ENCODE measurements at regions not wholly inside any gene's neighbourhood (a gene's known extent, or its start where the extent isn't known, plus 50 kb on each side); places are given as distances from the start of the nearest gene placed in this dataset.

DNA sequence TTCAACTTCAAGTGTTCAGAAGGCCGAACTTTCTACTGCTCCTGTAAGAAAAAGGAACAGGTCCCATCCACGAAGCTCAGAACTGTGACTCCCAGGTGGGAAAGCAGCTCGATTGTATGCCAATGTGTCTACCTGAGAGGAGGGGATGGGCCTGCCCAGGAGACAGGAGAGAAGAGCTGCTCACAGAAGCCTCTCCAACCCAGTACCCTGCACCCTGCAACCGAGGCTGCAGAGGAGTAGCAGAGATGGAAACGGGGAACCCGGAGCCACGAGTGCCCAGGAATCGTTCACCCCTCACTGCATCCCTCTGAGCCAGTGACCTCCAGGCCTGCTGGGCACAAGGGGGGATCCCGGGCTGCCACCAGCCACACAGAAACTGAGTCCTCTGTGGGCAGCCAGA is 86.5 kb upstream of the PRR23E start:
- Histone ChIP-seq H3K4me3 (no peak overlapping the region), H3K27me3 (no peaks in the 10 kb centered on the region), H3K9me3 (peaks cover under 1% of the 10 kb centered on the region; the same call in 1 of the 2 replicates), H3K36me3 (no peaks in the 10 kb centered on the region)
- DNase-seq, result no peak

DNA sequence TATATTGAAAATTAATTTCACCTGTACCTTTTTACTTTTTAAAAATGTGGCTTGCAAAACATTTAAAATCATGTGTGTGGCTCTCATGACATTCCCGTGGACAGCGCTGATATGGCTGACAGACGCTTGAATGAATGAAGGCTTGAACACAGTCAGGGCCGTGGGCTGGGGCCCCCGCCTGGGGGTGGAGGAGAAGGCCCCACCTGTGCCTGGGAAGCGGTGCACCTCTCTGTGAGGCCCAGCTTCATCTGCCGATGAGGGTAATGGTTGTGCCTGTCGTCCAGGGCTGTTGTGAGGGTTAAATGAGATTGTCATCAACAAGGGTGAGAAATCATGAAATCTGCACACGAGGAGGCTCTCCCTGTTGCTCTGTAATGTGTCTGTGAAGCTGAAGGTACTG is 85.9 kb upstream of the PRR23E start:
- Histone ChIP-seq H3K4me3 (no peak overlapping the region), H3K27me3 (no peaks in the 10 kb centered on the region)

DNA sequence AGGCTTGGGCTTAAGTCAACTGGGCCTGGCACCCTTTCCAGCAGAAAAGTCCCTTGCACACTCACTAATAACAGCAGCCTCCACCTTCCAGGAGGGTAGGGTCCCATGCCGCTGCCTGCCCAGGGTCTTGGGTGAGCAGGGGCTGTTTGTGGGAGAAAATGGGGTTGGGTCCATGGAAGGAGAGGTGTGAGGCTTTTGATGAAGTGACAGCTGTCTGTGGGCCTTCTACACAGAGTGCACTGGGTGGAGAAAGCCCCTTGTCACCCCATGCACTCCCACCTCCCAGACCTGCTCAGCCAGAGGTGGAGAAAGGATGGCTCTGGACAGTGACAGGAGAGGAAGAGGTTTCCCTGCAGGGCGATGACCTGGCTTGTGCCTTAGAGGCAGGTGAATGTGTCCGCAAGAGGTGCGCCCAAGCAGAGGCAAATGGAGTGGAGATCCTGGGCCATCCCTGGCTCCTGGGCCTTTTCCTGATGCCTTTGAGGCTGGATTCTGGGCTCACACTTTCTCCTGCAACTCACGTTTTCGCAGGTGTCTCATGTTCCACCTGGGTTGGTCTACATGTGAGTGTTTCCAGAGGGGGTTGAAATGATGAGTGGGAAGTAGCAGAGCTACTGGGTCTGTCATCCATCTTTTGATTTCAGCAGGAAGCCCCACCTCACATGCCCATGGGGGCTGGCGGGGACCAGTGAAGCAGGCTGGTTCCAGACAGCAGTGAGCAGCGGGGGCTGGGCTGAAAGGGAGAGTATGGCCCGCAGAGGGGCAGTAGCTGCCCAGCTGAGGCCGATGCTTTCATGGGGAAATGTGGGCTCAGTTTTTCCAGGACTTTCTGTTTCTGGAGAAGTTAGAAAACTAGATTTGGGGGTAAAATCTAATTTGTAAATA is 85.2 kb upstream of the PRR23E start:
- H3K27me3 ChIP-seq, result no peaks in the 10 kb centered on the region
- peaks cover 12% of the 10 kb centered on the region for H3K9me3 ChIP-seq
- no peak for DNase-seq
- no peaks in the 10 kb centered on the region for H3K36me3 ChIP-seq
- H3K4me3 ChIP-seq, result no peak overlapping the region

More for the DNA sequence above, 85.9 kb upstream of the PRR23E start:
- Histone ChIP-seq H3K36me3 (no peaks in the 10 kb centered on the region), H3K9me3 (peaks cover 4% of the 10 kb centered on the region; the same call in 1 of the 2 replicates)
- DNase-seq, result no peak

DNA sequence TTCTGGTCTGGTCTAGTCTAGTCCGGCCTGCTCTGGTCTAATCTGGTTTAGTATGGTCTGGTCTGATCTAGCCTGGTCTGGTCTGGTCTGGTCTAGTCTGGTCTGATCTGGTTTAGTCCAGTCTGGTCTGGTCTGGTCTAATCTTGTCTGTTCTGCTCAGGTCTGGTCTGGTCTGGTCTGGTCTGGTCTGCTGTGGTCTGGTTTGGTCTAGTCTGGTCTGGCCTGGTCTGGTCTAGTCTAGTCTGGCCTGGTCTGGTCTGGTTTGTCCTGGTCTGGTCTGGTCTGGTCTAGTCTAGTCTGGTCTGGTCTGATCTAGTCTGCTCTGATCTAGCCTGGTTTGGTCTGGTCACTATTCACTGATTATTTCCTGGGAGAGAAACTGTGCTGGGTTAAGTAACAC is 84.1 kb upstream of the PRR23E start:
- Histone ChIP-seq H3K9me3 (peaks cover 15% of the 10 kb centered on the region), H3K27me3 (no peaks in the 10 kb centered on the region), H3K36me3 (no peaks in the 10 kb centered on the region), H3K4me3 (no peak overlapping the region)
- DNase-seq, result no peak

DNA sequence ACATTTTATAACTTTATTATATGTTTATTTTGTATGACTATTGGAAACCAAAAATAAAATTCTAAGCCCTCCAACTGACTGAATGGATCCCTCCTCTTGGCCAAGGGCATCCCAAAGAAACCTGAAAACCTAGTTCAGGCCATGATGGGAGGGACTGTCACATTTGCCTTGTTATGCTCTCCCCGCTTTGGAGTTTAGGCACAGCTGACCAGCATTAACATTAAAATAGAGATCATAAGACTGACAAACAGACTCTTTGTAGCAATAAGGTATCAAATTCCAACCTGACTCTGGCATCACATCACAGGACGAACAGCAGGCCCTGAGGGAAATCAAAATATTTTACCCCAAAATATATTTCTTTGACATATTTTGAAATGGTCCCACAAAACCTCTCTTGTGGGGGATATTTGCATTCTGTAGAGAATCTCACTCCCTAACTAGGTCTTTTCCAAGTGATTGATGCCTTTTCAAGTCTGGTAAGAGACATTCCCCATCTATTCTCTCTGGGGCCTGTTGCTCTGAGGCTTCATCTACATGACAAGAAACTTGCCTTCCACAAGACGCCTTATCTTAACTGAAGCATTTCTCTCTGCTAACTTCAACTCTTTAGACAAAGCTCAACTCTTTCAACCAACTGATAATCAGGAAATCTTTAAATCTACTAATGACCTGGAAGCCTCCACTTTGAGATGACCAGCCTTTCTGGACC is 81.8 kb upstream of the PRR23E start:
- no peak for DNase-seq
- Histone ChIP-seq H3K27me3 (no peaks in the 10 kb centered on the region), H3K36me3 (no peaks in the 10 kb centered on the region), H3K4me3 (no peak overlapping the region), H3K9me3 (peaks cover 15% of the 10 kb centered on the region)

DNA sequence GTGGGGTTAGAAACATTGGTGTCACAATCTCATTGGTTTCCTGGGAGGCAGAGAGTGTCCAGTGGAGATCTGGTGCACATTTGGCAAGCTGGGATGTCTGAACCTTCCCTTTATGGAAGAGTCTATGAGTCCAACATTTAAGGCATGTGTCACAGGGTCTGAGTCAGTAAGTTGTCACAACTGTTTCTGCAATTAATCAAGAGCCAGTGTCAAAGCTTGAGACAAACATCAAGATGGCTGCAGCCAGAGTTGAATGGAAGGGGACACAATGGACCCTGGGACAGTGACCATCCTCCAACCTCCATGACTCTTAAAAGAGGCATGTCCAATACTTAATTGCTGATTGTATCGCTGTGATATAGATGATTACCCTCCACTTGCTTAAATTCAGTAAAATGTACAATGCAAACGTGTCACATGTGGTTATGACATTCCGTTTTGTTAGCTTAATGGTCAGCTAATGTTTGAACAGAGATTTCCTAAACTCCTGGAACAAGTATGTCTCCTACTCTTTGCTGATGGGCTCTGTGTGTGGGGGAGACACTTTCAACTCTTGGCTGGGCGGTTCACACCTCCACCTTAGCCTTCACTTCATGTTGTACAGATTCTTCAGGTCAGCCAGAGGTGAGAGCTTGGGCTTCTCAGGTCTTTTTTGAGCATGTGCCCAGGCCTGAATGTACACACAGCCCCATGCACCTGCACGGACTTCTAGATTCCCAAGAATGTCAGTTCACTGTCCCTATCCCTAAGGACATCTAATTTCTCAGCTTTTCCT is 79.9 kb upstream of the PRR23E start:
- Histone ChIP-seq H3K27me3 (no peaks in the 10 kb centered on the region; the same call in 1 of the 2 replicates), H3K4me3 (no peak overlapping the region), H3K36me3 (no peaks in the 10 kb centered on the region), H3K9me3 (peaks cover 15% of the 10 kb centered on the region)
- DNase-seq, result no peak

DNA sequence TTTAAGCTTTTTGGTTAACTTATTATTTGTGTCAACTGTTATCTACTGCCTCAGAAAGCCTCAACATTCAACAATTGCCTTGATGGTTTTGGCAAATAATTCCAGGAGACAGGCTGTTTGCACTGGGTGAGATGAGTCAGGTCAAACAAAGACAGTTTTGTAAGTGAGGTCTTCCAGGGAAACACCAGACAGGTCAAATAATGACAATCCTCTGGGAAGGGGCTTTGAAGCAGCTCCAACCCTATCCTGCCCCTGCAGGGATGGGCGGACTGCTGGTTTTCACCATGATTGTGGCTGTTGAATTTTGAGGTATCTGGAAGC is 79.4 kb upstream of the PRR23E start:
- H3K9me3 ChIP-seq, result peaks cover 15% of the 10 kb centered on the region
- no peak for DNase-seq
- H3K36me3 ChIP-seq, result no peaks in the 10 kb centered on the region
- no peaks in the 10 kb centered on the region; the same call in 1 of the 2 replicates for H3K27me3 ChIP-seq
- no peak overlapping the region for H3K4me3 ChIP-seq

DNA sequence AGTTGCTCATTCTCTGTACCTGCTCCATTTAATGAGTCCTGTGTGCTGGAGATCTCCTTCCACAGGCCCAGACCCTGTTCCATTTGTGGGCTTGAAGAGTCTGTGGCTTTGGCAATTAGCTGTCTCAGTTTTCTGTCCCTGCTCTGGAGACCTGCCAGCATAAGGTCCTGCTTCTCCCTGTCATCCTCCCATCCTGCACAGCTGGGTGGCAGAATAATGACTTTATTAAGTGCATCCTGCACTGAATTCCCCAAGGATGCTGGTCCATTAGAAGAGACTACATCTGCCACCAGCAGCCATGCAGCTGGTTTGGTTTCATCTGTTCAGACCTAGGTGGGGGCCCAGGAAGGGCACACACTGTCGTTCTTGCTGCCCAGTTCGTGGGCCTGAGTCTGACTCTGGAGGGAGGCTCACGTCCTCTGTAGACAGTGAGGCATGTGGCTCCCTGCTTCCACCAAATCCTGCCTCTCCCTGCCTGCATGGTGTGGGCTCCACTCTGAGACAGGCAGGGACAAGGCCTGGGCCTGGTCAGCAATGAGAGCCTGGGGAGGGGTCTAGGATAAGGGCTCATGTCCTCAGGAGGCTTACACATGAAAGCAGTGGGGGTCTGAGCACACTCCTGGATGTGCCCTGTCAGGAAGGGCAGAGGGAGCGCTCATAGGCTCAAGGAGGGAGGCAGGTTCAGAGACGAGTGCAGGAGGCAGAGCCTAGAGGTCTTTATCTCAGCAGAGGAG is 78.4 kb upstream of the PRR23E start:
- Histone ChIP-seq H3K36me3 (no peaks in the 10 kb centered on the region), H3K4me3 (no peak overlapping the region), H3K9me3 (peaks cover 15% of the 10 kb centered on the region), H3K27me3 (no peaks in the 10 kb centered on the region; the same call in 1 of the 2 replicates)
- no peak for DNase-seq

DNA sequence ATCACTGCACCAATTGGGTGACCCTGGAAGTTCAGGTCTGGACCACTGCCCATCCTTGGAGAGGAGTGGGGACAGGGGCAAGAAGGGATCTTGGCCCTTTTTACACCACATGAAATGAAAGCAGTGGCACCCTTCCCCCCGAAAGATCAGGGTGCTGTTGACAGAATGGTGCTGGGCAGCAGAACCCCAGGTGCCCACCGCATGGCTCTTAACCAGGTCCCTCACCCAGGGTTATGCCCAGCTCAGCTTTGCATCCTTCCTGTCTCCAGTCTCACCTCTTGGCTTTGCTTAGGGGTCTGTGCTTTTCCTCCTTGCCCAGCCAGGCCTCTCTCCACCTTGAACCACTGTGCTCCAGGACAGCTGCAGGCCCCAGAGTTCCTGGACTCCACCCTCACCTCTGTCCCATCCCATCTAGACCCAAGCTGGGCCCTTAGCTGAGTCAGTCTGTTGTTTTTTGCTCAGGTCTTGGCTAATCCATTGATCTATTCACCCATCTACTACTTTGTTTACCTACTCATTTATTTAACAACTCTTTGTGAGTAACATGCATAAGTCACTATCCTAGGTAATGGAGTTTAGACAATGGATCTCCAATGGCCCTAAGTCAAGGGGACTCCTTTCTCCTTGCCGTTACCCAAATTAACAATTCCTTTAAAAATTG is 77.1 kb upstream of the PRR23E start:
- Histone ChIP-seq H3K9me3 (peaks cover 15% of the 10 kb centered on the region), H3K4me3 (no peak overlapping the region), H3K36me3 (no peaks in the 10 kb centered on the region), H3K27me3 (no peaks in the 10 kb centered on the region; the same call in 1 of the 2 replicates)
- no peak for DNase-seq

DNA sequence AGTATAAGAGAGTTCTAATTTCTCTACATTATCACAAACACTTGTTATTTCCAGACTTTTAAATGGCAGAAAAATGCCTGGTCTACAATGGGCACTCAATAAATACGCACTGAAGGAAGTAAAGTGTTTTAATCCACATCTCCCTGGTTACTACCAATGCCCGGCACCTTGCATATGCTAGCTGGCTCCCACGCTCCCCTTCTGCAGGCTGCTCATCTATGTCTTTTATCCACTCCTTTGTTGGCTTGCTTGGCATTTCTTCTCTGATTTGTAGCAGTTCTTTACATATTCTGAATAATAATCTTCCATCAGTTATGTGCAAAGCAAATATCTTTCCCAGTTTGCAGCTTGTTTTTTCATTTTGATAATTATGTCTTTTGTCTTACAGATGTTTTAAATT is 74.6 kb upstream of the PRR23E start:
- DNase-seq, result no peak
- Histone ChIP-seq H3K9me3 (no peaks in the 10 kb centered on the region), H3K4me3 (no peak overlapping the region), H3K27me3 (no peaks in the 10 kb centered on the region; the same call in 1 of the 2 replicates), H3K36me3 (no peaks in the 10 kb centered on the region)

DNA sequence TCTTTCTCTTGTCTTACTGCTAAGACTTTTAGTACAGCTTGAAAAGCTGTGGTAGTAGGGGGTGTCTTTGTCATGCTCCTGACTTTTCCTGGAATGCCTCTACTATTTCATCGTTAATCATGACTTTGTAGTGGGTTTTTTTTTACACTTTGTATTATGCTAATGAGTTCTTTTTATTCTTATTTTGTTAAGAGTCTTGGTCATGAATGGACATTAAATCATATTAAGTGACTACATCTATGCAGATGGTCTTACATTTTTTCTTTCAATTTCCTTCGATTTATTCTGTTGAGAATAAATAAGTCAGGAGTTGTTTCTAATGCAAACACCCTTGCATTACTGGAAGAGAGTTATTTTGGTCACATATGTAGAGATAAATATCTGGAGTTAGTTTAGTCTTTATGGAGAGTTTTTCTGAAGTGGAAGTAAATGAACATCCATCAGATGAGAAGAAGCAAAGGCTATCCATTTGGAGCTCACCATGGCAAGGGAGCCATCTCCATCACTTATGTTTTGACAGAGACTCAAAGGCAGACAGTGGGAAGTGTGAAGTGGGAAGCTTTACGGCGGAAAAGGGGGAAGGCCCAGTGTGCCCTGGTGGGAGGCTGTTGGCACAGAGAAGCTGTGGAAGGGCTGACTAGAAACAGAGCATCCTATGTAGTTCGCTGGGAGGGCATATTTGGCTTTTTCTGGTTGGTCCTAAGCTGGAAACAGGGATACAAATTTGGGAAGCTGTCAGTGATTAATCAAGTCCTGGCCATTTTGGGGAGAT is 73.1 kb upstream of the PRR23E start:
- Histone ChIP-seq H3K9me3 (no peaks in the 10 kb centered on the region), H3K27me3 (no peaks in the 10 kb centered on the region; the same call in 1 of the 2 replicates), H3K36me3 (no peaks in the 10 kb centered on the region), H3K4me3 (no peak overlapping the region)
- DNase-seq, result no peak

DNA sequence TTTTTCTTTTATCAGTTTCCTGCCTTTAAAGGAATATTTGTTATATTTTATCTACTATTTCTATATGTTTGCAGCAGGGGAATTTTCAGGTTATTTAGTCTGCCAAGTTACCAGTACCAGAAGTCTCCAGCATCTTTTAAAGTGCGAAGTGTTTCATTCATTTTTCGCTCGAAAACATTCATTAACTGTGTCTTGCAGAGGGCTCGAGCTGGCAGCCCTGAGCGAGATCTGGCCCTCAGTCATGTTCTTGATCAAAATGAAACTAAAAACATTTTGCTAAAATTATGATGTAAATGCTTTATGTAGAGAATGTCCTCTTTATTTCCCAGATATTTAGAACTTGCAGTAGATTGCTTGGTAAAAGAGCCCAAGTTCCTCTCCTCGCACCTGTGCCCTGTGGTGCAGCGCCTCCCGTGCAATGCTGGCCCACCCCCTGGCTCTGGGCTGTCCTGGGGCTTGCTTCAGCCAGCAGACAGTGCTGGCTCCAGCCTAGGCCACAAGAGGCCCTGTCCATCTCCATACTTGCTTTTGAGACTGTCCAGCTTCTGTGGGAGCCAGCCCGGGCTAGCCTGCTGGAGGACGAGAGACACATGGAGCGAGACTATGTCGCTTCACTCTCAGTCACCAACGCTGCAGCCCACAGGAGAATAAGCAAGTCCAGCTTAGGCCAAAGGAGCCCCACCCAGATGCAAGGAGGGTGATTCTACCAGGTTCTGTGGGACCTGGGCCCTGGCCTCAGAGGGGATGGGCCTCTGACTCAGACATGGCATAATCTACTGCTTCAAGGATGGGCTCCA is 71.9 kb upstream of the PRR23E start:
- no peak overlapping the region for H3K4me3 ChIP-seq
- no peaks in the 10 kb centered on the region for H3K36me3 ChIP-seq
- no peaks in the 10 kb centered on the region; the same call in 1 of the 2 replicates for H3K27me3 ChIP-seq
- DNase-seq, result no peak
- H3K9me3 ChIP-seq, result no peaks in the 10 kb centered on the region

DNA sequence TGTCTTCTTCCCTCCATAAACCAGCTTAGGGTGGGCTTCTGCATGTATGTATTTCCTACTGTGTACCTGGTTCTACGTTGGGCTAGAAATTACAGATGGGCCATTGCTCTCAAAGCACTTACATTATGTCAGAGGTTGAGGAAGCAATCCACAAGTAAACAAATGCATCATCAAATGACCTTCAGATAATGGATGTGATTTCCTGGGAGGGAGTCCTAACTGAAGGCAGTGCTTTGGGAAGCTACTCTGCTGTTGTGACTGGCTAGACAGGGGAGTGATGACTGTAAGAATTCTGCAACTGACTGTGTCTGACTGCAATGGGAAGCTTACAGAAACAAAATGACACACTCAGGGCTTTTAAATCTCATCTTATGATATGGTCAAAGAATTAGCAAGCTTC is 71.0 kb upstream of the PRR23E start:
- H3K4me3 ChIP-seq, result no peak overlapping the region
- no peaks in the 10 kb centered on the region for H3K9me3 ChIP-seq
- H3K27me3 ChIP-seq, result peaks cover 3% of the 10 kb centered on the region; the same call in 1 of the 2 replicates
- no peaks in the 10 kb centered on the region for H3K36me3 ChIP-seq
- no peak for DNase-seq

DNA sequence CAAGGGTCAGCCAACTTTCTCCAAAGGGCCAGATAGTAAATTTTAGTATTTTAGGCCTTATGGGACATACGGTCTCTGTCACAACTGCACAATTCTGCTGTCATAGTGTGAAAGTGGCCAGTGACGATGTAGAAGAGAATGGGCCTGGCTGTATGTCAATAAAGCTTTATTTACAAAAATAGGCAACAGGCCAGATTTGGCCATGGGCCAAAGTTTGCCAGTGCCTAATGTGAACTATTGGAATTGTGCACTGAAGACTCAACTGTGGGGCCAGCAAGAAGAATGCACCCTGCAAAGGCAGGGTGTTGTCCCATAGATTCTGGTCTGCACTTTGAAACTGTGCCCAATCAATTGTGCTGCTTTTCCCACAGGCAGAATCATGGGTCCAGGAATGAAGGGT is 69.4 kb upstream of the PRR23E start:
- no peak for DNase-seq
- Histone ChIP-seq H3K36me3 (no peaks in the 10 kb centered on the region), H3K9me3 (no peaks in the 10 kb centered on the region), H3K4me3 (no peak overlapping the region), H3K27me3 (peaks cover 6% of the 10 kb centered on the region; the same call in 1 of the 2 replicates)

DNA sequence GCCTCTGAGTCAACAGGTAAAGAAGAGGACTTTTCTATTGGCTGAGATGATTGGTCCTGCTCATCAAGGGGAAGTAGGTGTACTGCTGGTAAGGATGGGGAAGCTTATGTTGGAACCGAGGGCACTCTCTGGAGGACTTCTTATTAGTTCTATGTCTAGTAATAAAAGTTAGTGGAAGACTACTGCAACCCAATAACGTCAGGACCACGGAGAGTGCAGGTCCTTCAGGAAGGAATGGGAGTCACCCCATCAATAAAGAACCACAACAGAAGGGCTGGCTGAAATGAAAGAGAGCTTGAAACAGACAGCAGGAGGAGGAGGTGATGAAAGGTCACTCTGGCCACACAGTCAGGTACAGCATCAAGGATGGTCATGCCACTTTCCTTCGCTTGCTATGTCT is 68.8 kb upstream of the PRR23E start:
- DNase-seq, result no peak
- H3K4me3 ChIP-seq, result no peak overlapping the region
- H3K9me3 ChIP-seq, result no peaks in the 10 kb centered on the region
- H3K36me3 ChIP-seq, result no peaks in the 10 kb centered on the region
- peaks cover 6% of the 10 kb centered on the region; the same call in 1 of the 2 replicates for H3K27me3 ChIP-seq
